Activated T-cell treated with anti-CD3 and anti-CD28 coated beads for 1 hour (primary cell): ENCODE measurements at regions not wholly inside any gene's neighbourhood (a gene's known extent, or its start where the extent isn't known, plus 50 kb on each side); places are given as distances from the start of the nearest gene placed in this dataset.

Experiments
- DNase-seq: peaks from one replicate; pipeline ENCODE4 v3.0.0-alpha.2; 2020; ENCODE audit warnings: low read depth

- no peak for DNase-seq
These were observed 305.5 kb downstream of the SOX9 start for GRCh38 chr17:72426321-72426720.

- DNase-seq, result no peak
These were observed 306.3 kb downstream of the SOX9 start for GRCh38 chr17:72426948-72427760.

GRCh38 chr17:72427761-72428109 is 306.9 kb downstream of the SOX9 start:
- DNase-seq, result no peak

GRCh38 chr17:72429066-72429638 is 308.3 kb downstream of the SOX9 start:
- DNase-seq, result no peak

- DNase-seq, result no peak
These were observed 310.0 kb downstream of the SOX9 start for GRCh38 chr17:72430611-72431432.

GRCh38 chr17:72432143-72432621 is 311.4 kb downstream of the SOX9 start:
- DNase-seq, result no peak

- no peak for DNase-seq
These were observed 312.1 kb downstream of the SOX9 start for GRCh38 chr17:72432881-72433280.

- no peak for DNase-seq
These were observed 313.0 kb downstream of the SOX9 start for GRCh38 chr17:72433797-72434196.

GRCh38 chr17:72434581-72434980 is 313.8 kb downstream of the SOX9 start:
- DNase-seq, result no peak

GRCh38 chr17:72434991-72435618 is 314.3 kb downstream of the SOX9 start:
- DNase-seq, result no peak

GRCh38 chr17:72438783-72439182 is 318.0 kb downstream of the SOX9 start:
- no peak for DNase-seq

GRCh38 chr17:72439893-72440502 is 319.2 kb downstream of the SOX9 start:
- DNase-seq, result no peak

GRCh38 chr17:72440961-72441360 is 320.1 kb downstream of the SOX9 start:
- no peak for DNase-seq

GRCh38 chr17:72441909-72442308 is 321.1 kb downstream of the SOX9 start:
- DNase-seq, result no peak

- DNase-seq, result no peak
These were observed 323.8 kb downstream of the SOX9 start for GRCh38 chr17:72444517-72445054.

GRCh38 chr17:72445055-72445991 is 324.5 kb downstream of the SOX9 start:
- no peak for DNase-seq

- no peak for DNase-seq
These were observed 325.3 kb downstream of the SOX9 start for GRCh38 chr17:72446118-72446517.

GRCh38 chr17:72446525-72447250 is 325.9 kb downstream of the SOX9 start:
- DNase-seq, result no peak

- no peak for DNase-seq
These were observed 326.4 kb downstream of the SOX9 start for GRCh38 chr17:72447251-72447640.

GRCh38 chr17:72448019-72448418 is 327.2 kb downstream of the SOX9 start:
- no peak for DNase-seq
